Lung (tissue), 11 donors: ENCODE measurements at regions not wholly inside any gene's neighbourhood (a gene's known extent, or its start where the extent isn't known, plus 50 kb on each side); places are given as distances from the start of the nearest gene placed in this dataset.

Experiments used
- ATAC-seq: fragments of 200-7000 bp; cut with Tn5 transposase; one replicate; pipeline ENCODE4 v1.9.1; 2020; ENCODE audit warnings: moderate number of reproducible peaks; ENCODE audit not compliant: insufficient read depth, low FRiP score
- DNase-seq, 3 donors: peaks; one replicate each; pipeline ENCODE4 v3.0.0-alpha.2; 2013 to 2017
- H3K27ac ChIP-seq, 2 donors: one replicate each; pipeline ENCODE4 v1.5.1; 2013; ENCODE audit warnings: mild to moderate bottlenecking in 2 of 2, moderate library complexity in 2 of 2, control low read depth in 1 of 2, inconsistent platforms in 1 of 2, low read depth in 1 of 2, low read length in 1 of 2
- H3K27me3 ChIP-seq, 3 donors: one replicate each; pipeline ENCODE4 v1.5.1; 2013; ENCODE audit warnings: low read length in 2 of 3; ENCODE audit not compliant: control insufficient read depth in 3 of 3, insufficient read depth in 3 of 3
- H3K36me3 ChIP-seq, 4 donors: one replicate each; pipeline ENCODE4 v1.5.1; 2013; ENCODE audit warnings: low read length in 4 of 4, mild to moderate bottlenecking in 1 of 4, moderate library complexity in 1 of 4; ENCODE audit not compliant: control insufficient read depth in 4 of 4, insufficient read depth in 4 of 4
- H3K4me1 ChIP-seq, 5 donors: one replicate each; pipeline ENCODE4 v1.5.1; 2013; ENCODE audit warnings: low read length in 5 of 5, mild to moderate bottlenecking in 2 of 5, moderate library complexity in 1 of 5; ENCODE audit not compliant: control insufficient read depth in 5 of 5, insufficient read depth in 5 of 5
- H3K4me3 ChIP-seq: one replicate; pipeline ENCODE4 v1.5.1; 2013; ENCODE audit warnings: mild to moderate bottlenecking, control low read depth, moderate library complexity
- H3K9ac ChIP-seq, 2 donors: one replicate each; pipeline ENCODE4 v1.5.1; 2013; ENCODE audit warnings: low read length in 2 of 2, control low read depth in 1 of 2; ENCODE audit not compliant: insufficient read depth in 1 of 2
- H3K9me3 ChIP-seq, 4 donors: one replicate each; pipeline ENCODE4 v1.5.1; 2013; ENCODE audit warnings: low read length in 3 of 4, mild to moderate bottlenecking in 1 of 4, moderate library complexity in 1 of 4; ENCODE audit not compliant: control insufficient read depth in 4 of 4, insufficient read depth in 3 of 4
- CTCF ChIP-seq: IDR thresholded peaks from 2 replicates; pipeline ENCODE4 v1.5.1; 2012; ENCODE audit warnings: mild to moderate bottlenecking; ENCODE audit errors: control extremely low read depth, extremely low read depth
- WGBS, 2 donors: extraction: QIAGEN DNeasy Blood & Tissue Kit; methylation state at CpG; one replicate each; pipeline ENCODE4 v1.1.7; 2013; 5-methylcytosine and 5-hydroxymethylcytosine counted together
- donor health status: control.
- donor health status: control.
- donor health status: Bipolar disorder and iron deficiency.
- donor health status: healthy.
- donor health status: DM: yes; HTN: yes; CAD: no.

GRCh38 chr10:33818343-33818742 is 483.9 kb upstream of the NRP1 start:
- TF ChIP-seq CTCF, result no peak
- no peaks in the 10 kb centered on the region for H3K27me3 ChIP-seq
- H3K27ac ChIP-seq, result no peak overlapping the region
- 69 to 74% methylated on average over 2 of the region's 2 CpGs for WGBS, 2 donors
- H3K36me3 ChIP-seq, result no peaks in the 10 kb centered on the region
- no peaks in the 10 kb centered on the region for H3K4me1 ChIP-seq
- ATAC-seq (no peak), DNase-seq (no peak)
- H3K9me3 ChIP-seq, result no peaks in the 10 kb centered on the region
- H3K9ac ChIP-seq, result no peak overlapping the region
- H3K4me3 ChIP-seq, result no peak overlapping the region

- H3K9me3 ChIP-seq, result no peaks in the 10 kb centered on the region
- no peak for TF ChIP-seq CTCF
- no peak overlapping the region for H3K4me3 ChIP-seq
- 85 to 90% methylated on average over 3 of the region's 3 CpGs for WGBS, 2 donors
- no peaks in the 10 kb centered on the region for H3K36me3 ChIP-seq
- no peak for DNase-seq
- H3K27ac ChIP-seq, result no peak overlapping the region
- H3K4me1 ChIP-seq, result no peaks in the 10 kb centered on the region
- no peaks in the 10 kb centered on the region for H3K27me3 ChIP-seq
- H3K9ac ChIP-seq, result no peak overlapping the region
- no peak for ATAC-seq
These were observed 483.1 kb upstream of the NRP1 start for GRCh38 chr10:33817605-33818004.

GRCh38 chr10:33815776-33816175 is 481.3 kb upstream of the NRP1 start:
- H3K36me3 ChIP-seq, result no peaks in the 10 kb centered on the region
- no peaks in the 10 kb centered on the region for H3K27me3 ChIP-seq
- no peak for DNase-seq
- H3K4me1 ChIP-seq, result no peaks in the 10 kb centered on the region
- no peaks in the 10 kb centered on the region for H3K9me3 ChIP-seq
- no peak for ATAC-seq
- no peak overlapping the region for H3K4me3 ChIP-seq
- no peak for TF ChIP-seq CTCF
- no peak overlapping the region for H3K27ac ChIP-seq
- 95% methylated on average over 4 of the region's 4 CpGs for WGBS, 2 donors
- H3K9ac ChIP-seq, result no peak overlapping the region

GRCh38 chr10:33813871-33814270 is 479.4 kb upstream of the NRP1 start:
- H3K36me3 ChIP-seq, result no peaks in the 10 kb centered on the region
- DNase-seq (no peak), ATAC-seq (no peak)
- WGBS, 2 donors, result 66 to 81% methylated on average over 3 of the region's 3 CpGs
- no peaks in the 10 kb centered on the region for H3K27me3 ChIP-seq
- no peaks in the 10 kb centered on the region for H3K4me1 ChIP-seq
- H3K9me3 ChIP-seq, result no peaks in the 10 kb centered on the region
- no peak overlapping the region for H3K9ac ChIP-seq
- no peak for TF ChIP-seq CTCF
- H3K27ac ChIP-seq, result no peak overlapping the region
- no peak overlapping the region for H3K4me3 ChIP-seq
